CD4-positive, alpha-beta T cell (primary cell): ENCODE measurements at regions not wholly inside any gene's neighbourhood (a gene's known extent, or its start where the extent isn't known, plus 50 kb on each side); places are given as distances from the start of the nearest gene placed in this dataset.

Experiments
- ATAC-seq: fragments of 200-7000 bp; cut with Tn5 transposase; one replicate; pipeline ENCODE4 v1.10.0; 2022; ENCODE audit warnings: mild to moderate bottlenecking; ENCODE audit not compliant: poor library complexity
- CTCF ChIA-PET: fragments of 350-600 bp; sonication (Branson Sonifier 250); formaldehyde crosslinking; loops from one replicate; lab custom pipeline; 2021; ENCODE audit warnings: antibody characterized with exemption, inconsistent platforms; lab: Charles Lee
- POLR2A ChIA-PET: fragments of 350-600 bp; sonication (Branson Sonifier 250); formaldehyde crosslinking; loops from one replicate; lab custom pipeline; 2021; ENCODE audit warnings: antibody characterized with exemption, inconsistent platforms; lab: Charles Lee
- DNase-seq, 14 experiments: peaks; one replicate each; pipeline ENCODE4 v3.0.0-alpha.2; 2013 to 2020; ENCODE audit warnings: mixed read lengths in 2 of 14
- H3K27ac ChIP-seq, 2 donors: one replicate each; pipeline versions ENCODE4 v1.5.1 to v1.7.0; 2013; ENCODE audit warnings: low read length in 2 of 2, low read depth in 1 of 2, mild to moderate bottlenecking in 1 of 2
- H3K27me3 ChIP-seq, 2 experiments: 1 replicate in 1 of 2; 2 replicates in 1 of 2; pipeline versions ENCODE4 v1.6.1 to v1.7.0; 2013; ENCODE audit warnings: low read length in 2 of 2, control low read depth in 1 of 2, mild to moderate bottlenecking in 1 of 2, moderate library complexity in 1 of 2; ENCODE audit not compliant: insufficient read depth in 2 of 2, control insufficient read depth in 1 of 2
- H3K36me3 ChIP-seq: one replicate; pipeline ENCODE4 v1.6.1; 2013; ENCODE audit warnings: low read length, control low read depth; ENCODE audit not compliant: insufficient read depth
- H3K4me1 ChIP-seq: one replicate; pipeline ENCODE4 v1.6.1; 2013; ENCODE audit warnings: low read length, control low read depth; ENCODE audit not compliant: insufficient read depth
- H3K4me3 ChIP-seq: one replicate; pipeline ENCODE4 v1.5.1; 2013; ENCODE audit warnings: mild to moderate bottlenecking, low read length, moderate library complexity
- H3K9me3 ChIP-seq, 2 experiments: 1 replicate in 1 of 2; 2 replicates in 1 of 2; pipeline versions ENCODE4 v1.6.1 to v1.7.0; 2013; ENCODE audit warnings: low read length in 2 of 2, mild to moderate bottlenecking in 2 of 2, control low read depth in 1 of 2, moderate library complexity in 1 of 2; ENCODE audit not compliant: control insufficient read depth in 1 of 2, insufficient read depth in 1 of 2
- H3K27ac Mint-ChIP-seq: one replicate; pipeline ENCODE4 v1.8.0; 2020; ENCODE audit warnings: mixed read lengths
- H3K27me3 Mint-ChIP-seq: one replicate; pipeline ENCODE4 v1.8.0; 2021; ENCODE audit warnings: mixed read lengths
- H3K36me3 Mint-ChIP-seq: one replicate; pipeline ENCODE4 v1.8.0; 2021; ENCODE audit warnings: low read depth, mixed read lengths
- H3K4me1 Mint-ChIP-seq: one replicate; pipeline ENCODE4 v1.8.0; 2021; ENCODE audit warnings: low read depth, mixed read lengths
- H3K4me3 Mint-ChIP-seq: one replicate; pipeline ENCODE4 v1.8.0; 2020; ENCODE audit warnings: mild to moderate bottlenecking, mixed read lengths
- H3K9me3 Mint-ChIP-seq: one replicate; pipeline ENCODE4 v1.8.0; 2020; ENCODE audit warnings: mixed read lengths
- CTCF ChIP-seq: fragments of 200-600 bp; IDR thresholded peaks from one replicate; pipeline ENCODE4 v1.8.0; 2022; ENCODE audit warnings: antibody characterized with exemption, mild to moderate bottlenecking
- intact Hi-C, 2 experiments: fragments of 100-400 bp; cut with DNase I in 1 of 2; cut with micrococcal nuclease in 1 of 2; formaldehyde crosslinking; loops; one replicate each; pipeline versions ENCODE4 v1.15.1 to v1.9.0; 2023 to 2025; cut with DNase I, micrococcal nuclease

GRCh38 chr19:28977826-28978225 is 235.1 kb downstream of the UQCRFS1 start:
- ATAC-seq, result no peak
- peaks cover 0 to 6% of the 10 kb centered on the region in 2 experiments for H3K9me3 ChIP-seq
- Mint-ChIP-seq H3K27ac (no peak overlapping the region), H3K27me3 (no peaks in the 10 kb centered on the region), H3K4me3 (no peak overlapping the region), H3K36me3 (no peaks in the 10 kb centered on the region), H3K9me3 (no peaks in the 10 kb centered on the region), H3K4me1 (no peaks in the 10 kb centered on the region)
- CTCF ChIA-PET, result no interaction called here
- no peak for TF ChIP-seq CTCF
- DNase-seq, result no peak
- no peak overlapping the region for H3K4me3 ChIP-seq
- no peaks in the 10 kb centered on the region for H3K36me3 ChIP-seq
- intact Hi-C loops, result no loop called here
- H3K27ac ChIP-seq, result no peak overlapping the region
- no peaks in the 10 kb centered on the region for H3K27me3 ChIP-seq
- POLR2A ChIA-PET, result no interaction called here
- no peaks in the 10 kb centered on the region for H3K4me1 ChIP-seq

- ATAC-seq, result no peak
- Histone ChIP-seq H3K4me1 (no peaks in the 10 kb centered on the region), H3K36me3 (no peaks in the 10 kb centered on the region), H3K27ac (no peak overlapping the region), H3K9me3 (peaks cover 0 to 3% of the 10 kb centered on the region in 2 experiments), H3K4me3 (no peak overlapping the region), H3K27me3 (no peaks in the 10 kb centered on the region)
- Mint-ChIP-seq H3K4me3 (no peak overlapping the region), H3K27ac (no peak overlapping the region), H3K36me3 (no peaks in the 10 kb centered on the region), H3K4me1 (no peaks in the 10 kb centered on the region), H3K27me3 (peaks cover 4% of the 10 kb centered on the region), H3K9me3 (no peaks in the 10 kb centered on the region)
- TF ChIP-seq CTCF, result no peak
- CTCF ChIA-PET, result no interaction called here
- POLR2A ChIA-PET, result no interaction called here
- intact Hi-C loops, result no loop called here
- DNase-seq, result no peak
These were observed 240.7 kb downstream of the UQCRFS1 start for GRCh38 chr19:28972058-28972852.

GRCh38 chr19:28971513-28971912 is 241.4 kb downstream of the UQCRFS1 start:
- Mint-ChIP-seq H3K9me3 (no peaks in the 10 kb centered on the region), H3K27ac (no peak overlapping the region), H3K4me1 (no peaks in the 10 kb centered on the region), H3K27me3 (peaks cover 4% of the 10 kb centered on the region), H3K4me3 (no peak overlapping the region), H3K36me3 (no peaks in the 10 kb centered on the region)
- H3K4me1 ChIP-seq, result no peaks in the 10 kb centered on the region
- H3K36me3 ChIP-seq, result no peaks in the 10 kb centered on the region
- DNase-seq (no peak), ATAC-seq (no peak)
- no peaks in the 10 kb centered on the region for H3K9me3 ChIP-seq
- no peak overlapping the region for H3K4me3 ChIP-seq
- CTCF ChIA-PET, result no interaction called here
- H3K27ac ChIP-seq, result no peak overlapping the region
- intact Hi-C loops, result no loop called here
- no peak for TF ChIP-seq CTCF
- POLR2A ChIA-PET, result no interaction called here
- H3K27me3 ChIP-seq, result no peaks in the 10 kb centered on the region
